IPS-11a (cell line): ENCODE measurements at regions not wholly inside any gene's neighbourhood (a gene's known extent, or its start where the extent isn't known, plus 50 kb on each side); places are given as distances from the start of the nearest gene placed in this dataset.

Source experiments
- H3K4me3 ChIP-seq: one replicate; pipeline ENCODE4 v1.5.1; 2013; ENCODE audit warnings: low read depth, low read length, control low read depth

DNA sequence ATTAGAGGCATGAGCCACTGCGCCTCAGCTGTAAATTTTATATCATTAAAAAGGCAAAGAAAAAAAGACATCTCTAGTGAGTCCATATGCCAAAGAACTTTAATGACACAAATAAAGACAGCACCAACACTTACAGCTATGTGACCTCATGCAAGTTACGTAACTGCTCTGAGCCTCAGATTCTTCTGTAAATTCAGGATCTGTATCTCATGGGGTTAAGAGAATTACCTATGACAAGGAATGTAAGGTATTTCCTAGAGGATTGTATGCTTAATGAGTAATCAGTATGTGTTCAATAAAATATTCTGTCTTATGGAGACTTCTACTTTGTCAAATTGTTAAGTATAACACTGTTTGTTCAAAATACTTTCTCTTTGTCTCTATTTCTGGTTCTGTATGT lies 274.0 kb upstream of the GLI3 start:
- H3K4me3 ChIP-seq, result no peak overlapping the region

GRCh38 chr7:42506097-42506496 lies 269.1 kb upstream of the GLI3 start:
- H3K4me3 ChIP-seq, result no peak overlapping the region

DNA sequence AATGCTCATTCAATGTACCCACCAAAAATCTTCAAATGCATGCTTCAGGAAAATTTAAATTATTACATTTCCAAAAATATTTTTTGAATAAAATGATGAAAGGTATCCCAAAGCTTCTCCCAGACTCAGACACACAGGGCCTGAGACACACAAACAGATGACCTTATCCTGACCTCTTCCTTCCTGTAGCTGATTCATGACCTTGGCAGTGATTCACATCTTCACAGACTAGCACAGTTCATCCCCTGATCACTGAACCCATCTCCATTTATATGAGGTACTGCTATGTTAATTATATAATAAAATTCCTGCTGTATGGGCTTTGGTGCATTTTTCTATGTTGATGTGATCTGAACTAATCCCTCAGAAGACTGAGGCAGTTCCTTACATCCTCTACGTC lies 265.0 kb upstream of the GLI3 start:
- H3K4me3 ChIP-seq, result no peak overlapping the region

GRCh38 chr7:42495256-42495655 lies 258.2 kb upstream of the GLI3 start:
- no peak overlapping the region for H3K4me3 ChIP-seq

GRCh38 chr7:42494736-42495135 lies 257.7 kb upstream of the GLI3 start:
- H3K4me3 ChIP-seq, result no peak overlapping the region

- no peak overlapping the region for H3K4me3 ChIP-seq
These were observed 257.2 kb upstream of the GLI3 start for GRCh38 chr7:42494199-42494710.

GRCh38 chr7:42493436-42494198 lies 256.6 kb upstream of the GLI3 start:
- H3K4me3 ChIP-seq, result peak overlapping the region; percentile 38

DNA sequence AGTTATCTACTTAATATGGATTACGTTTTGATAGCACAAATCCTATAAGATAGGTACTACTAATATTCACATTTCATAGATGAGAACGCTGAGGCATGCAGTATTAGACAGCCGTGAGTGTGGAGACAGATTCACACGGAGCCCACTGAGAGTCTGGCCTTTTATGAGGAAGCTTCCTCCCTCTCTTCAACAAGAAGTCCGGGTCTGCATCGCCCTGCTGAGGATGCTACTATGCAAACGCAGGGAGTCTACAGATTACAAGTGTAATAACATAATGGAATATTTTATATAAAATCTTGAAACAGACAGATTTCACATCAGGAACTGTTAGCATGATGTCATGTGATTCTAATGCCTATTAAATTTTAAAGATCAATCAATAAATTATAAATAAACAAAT lies 255.9 kb upstream of the GLI3 start:
- H3K4me3 ChIP-seq, result no peak overlapping the region

GRCh38 chr7:42491106-42491505 lies 254.1 kb upstream of the GLI3 start:
- no peak overlapping the region for H3K4me3 ChIP-seq

DNA sequence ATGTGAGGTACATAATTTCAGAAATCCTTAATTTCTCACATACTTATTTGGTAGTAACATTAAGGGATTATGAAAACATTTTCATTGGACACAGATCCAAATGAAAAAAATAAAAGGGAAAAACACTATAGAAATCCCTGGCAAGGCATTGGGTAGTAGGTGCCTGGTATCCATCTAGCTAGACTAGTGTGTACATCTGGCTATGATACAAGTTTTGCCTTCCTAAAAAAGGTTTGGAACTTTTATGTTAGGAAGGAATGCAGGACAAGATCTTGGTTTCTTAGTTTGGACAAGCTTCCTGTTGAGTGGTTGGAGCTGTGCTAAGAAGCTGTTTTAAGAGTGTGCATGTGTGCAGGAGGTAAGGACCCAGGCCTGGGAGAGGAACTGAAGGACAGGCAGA lies 252.3 kb upstream of the GLI3 start:
- H3K4me3 ChIP-seq, result no peak overlapping the region

DNA sequence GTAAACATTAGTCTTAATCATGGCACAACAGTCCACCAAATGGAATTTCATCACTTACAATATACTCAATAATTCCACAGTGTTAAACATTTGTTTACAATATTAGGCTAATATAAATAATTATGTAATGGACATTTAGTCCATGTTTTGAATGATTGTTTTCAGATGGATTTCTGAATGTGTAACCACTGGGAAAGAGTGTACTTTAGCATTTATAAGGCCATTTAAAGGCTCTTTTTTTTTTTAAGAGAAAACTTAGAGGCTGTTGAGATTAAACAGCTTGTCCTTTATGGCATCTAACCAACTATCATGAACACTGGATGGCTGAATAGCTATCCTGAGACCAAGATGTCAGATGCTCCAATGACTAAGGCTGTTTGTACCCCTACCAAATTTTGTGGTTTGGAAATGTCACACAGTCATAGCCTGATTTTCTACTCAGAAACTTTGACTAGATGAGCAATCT lies 248.3 kb upstream of the GLI3 start:
- H3K4me3 ChIP-seq, result no peak overlapping the region

GRCh38 chr7:42483886-42484285 lies 246.9 kb upstream of the GLI3 start:
- no peak overlapping the region for H3K4me3 ChIP-seq

DNA sequence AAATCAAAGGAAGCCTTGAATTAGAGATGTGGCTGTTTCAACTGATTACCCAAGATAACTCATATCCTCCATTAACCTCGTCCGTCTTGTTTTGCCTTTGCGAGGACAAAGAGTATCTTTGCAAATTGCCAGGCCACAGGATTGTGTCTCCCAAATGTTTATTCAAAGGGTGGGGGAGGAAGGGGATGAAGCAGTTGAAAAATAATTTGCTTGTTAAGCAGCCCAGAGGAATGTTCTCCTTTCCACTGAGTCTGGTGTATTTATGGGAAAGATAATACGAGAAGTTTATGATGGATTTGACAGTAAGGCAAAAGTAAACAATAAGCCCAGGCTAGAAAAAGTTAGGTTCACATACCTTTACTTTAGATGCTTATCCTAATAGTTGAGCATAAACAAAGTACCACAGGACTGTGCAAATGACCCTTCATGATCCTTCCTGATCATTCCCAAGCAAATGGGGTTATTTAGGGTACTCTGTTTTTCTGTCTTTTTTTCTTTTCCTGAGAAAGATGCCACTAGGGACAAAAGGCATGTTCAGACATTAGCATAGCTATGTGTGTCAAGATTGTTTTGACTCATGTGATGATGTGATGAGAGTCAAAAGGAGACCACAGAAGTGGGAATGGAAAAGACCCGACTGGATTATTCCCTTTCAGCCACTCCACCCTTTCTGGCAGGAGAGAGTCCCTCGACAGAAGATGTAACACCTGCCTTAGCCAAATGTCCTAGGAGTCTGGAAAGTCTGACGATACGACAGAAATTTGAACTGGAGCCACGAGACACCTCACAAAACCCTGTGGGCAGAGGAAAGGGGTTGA lies 243.0 kb upstream of the GLI3 start:
- H3K4me3 ChIP-seq, result no peak overlapping the region

GRCh38 chr7:42479452-42479815 lies 242.4 kb upstream of the GLI3 start:
- H3K4me3 ChIP-seq, result no peak overlapping the region

- H3K4me3 ChIP-seq, result no peak overlapping the region
These were observed 241.7 kb upstream of the GLI3 start for GRCh38 chr7:42478717-42479116.

DNA sequence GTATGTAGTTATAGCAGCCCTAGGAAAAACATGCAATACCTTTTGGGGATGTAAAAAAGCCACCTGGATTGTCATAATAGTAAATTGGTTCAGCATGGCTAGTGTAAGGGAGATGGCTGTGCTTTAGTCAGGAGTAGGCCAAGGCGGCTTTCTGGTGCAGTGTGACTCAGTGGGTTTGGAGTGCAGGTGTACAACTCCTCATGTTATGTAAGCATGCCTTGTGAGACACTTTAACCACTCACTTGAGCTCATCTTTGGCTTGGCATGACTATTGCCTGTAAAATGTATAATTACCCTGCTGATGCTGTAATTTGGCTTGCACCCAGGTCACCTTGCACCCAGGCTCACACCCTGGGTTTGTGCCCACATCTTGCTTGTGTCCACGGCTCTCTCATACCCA lies 239.2 kb upstream of the GLI3 start:
- no peak overlapping the region for H3K4me3 ChIP-seq

DNA sequence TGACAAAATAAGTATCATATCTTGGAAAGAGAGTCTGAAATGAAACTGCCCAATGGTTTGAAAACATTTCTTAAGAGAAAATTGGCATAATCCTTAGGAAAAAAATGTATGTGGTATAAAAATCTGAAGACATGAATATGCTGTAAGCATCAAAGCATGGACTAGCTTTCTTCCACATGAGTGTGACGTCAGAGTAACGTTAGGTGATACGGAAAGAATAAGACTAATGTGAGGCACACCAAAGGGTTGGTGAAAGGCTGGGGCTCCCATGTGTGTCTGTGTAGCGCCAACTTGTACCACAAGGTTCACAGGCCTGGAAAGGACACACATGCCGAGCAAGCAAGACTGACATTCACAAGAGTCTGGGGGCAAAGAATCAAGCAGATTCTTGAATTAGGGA lies 238.1 kb upstream of the GLI3 start:
- H3K4me3 ChIP-seq, result no peak overlapping the region

DNA sequence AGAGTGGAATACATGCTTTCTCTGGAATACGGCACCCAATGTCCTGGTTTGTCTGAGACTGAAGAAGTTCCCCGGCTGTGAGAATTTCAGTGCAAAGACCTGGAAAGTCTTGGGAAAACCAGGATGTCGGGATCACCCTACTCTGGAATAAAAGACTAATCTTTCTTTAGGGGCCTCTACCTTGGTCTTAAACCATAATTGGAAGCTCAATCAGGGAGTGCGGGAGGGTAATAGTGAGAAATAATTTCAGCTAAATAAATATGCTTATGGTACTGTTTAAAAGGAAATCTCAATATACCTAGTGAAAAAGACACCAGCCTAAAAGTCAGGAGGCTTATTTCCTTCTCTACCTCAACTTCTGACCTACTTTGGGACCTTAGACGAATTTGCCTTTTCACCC lies 236.1 kb upstream of the GLI3 start:
- no peak overlapping the region for H3K4me3 ChIP-seq

- H3K4me3 ChIP-seq, result no peak overlapping the region
These were observed 234.7 kb upstream of the GLI3 start for GRCh38 chr7:42471573-42472174.

GRCh38 chr7:42469341-42469740 lies 232.3 kb upstream of the GLI3 start:
- no peak overlapping the region for H3K4me3 ChIP-seq

GRCh38 chr7:42468471-42468870 lies 231.5 kb upstream of the GLI3 start:
- H3K4me3 ChIP-seq, result no peak overlapping the region

GRCh38 chr7:42461537-42461936 lies 224.5 kb upstream of the GLI3 start:
- no peak overlapping the region for H3K4me3 ChIP-seq
